HG02943 (cell line): ENCODE measurements at regions not wholly inside any gene's neighbourhood (a gene's known extent, or its start where the extent isn't known, plus 50 kb on each side); places are given as distances from the start of the nearest gene placed in this dataset.
A peak's percentile ranks its signal among the peaks of the same experiment; 100 is the strongest.

Experiments used
- ATAC-seq: cut with Tn5 transposase; IDR thresholded peaks from one replicate; pipeline ENCODE4 v1.9.1; 2021; ENCODE audit warnings: mild to moderate bottlenecking, low read depth, moderate library complexity; ENCODE audit not compliant: unreplicated experiment

DNA sequence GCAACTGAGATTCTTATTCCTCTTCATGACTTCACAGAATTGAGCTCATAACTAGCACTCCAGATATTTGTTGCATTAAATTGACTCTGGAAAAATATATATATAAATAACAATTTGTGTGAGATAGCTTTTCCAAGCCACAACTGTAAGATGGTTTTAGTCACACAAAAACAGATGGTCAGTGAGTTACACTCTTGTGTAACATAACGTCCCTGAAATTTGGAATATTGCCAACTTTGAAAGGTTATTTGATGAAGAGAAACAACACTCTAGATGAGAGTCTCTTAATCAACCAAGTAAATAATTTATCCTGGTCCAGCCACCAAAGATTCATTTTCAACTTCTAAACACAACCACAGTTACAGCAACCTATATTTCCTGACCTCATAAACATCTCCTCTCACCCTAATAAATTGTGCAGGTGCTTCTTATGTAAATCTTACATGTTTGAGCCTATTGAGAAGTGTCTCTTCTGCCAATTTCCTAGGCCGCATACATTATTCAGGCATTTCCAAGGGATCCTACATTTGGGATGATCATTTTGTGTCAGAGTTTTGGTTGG lies 84.9 kb upstream of the ACP3 start:
- peak; percentile 36 for ATAC-seq

DNA sequence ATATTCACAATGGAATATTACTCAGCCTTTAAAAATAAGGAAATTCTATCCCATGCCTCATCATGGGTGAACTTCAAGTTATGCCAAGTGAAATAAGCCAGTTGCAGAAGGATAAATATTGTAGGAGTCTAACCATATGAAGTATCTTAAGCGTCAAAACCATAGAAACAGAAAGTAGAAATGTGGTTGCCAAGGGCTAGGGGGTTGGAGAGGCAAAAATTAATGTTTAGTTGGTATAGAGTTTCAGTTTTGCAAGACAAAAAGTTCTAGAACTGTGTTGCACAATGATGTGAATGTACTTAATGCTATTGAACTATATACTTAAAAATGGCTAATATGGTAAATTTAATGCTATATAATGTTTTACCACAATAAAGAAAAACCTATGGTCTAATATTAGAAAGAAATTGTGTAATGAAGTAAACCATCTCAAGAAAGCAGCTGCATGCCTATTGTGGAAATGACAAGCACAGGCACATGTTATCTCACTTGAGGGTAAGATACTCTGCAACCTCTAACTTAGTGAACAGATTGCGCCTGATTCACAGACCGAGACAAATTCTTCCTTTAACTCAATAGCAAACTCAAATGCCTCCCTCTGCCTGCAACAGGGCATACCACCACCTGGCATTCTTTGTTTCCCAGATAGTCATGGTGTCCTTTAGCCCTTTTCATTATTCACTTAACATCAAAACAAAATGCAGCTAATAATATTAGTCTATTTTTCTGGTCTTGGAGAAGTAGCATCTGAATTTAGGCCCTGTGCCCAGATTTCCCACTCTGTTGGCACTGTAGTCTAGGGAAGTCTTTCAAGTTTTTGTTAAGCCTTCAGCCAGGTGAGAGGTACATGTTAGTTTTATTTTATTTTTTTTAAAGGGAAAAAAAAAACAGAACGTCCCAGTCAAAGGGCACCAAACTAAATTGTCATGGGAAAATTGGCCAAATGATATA lies 80.2 kb upstream of the ACP3 start:
- ATAC-seq = peak; percentile 85

DNA sequence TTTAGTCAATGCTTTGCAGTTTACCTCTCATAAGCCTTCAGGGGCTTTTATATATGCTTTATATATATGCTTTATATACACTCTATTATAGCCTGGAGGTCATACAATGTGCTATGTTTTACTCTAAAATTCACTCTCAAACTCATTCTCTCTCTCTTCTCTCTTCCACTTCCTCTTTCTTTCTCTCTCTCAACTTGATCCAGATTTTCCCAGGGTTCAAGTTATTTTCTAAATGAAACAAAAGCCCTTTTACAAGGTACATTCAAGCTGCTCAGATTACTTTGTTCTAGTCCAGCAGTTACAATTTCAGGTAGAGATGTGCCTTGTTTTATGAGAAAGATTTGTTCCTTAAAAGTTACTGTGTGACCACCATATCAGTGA lies 79.6 kb upstream of the ACP3 start:
- no peak for ATAC-seq

DNA sequence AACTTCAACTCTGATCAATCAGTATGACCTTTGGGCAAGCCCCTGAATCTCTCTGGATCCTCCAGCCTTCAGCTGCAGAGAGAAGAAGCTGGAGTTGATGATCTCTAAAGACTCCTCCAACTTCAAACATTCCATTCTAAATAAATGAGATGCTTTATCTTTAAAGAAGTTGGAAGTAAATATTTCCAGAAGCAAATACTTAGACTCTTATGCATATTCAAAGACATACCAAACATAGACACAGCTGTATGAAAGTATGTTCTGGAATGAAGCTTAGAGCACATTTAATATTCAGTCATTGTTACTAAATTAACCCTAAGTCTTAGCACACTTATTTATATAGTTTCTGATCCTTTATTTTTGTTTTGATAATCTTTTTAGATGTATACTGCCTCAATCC lies 77.6 kb upstream of the ACP3 start:
- ATAC-seq = no peak

DNA sequence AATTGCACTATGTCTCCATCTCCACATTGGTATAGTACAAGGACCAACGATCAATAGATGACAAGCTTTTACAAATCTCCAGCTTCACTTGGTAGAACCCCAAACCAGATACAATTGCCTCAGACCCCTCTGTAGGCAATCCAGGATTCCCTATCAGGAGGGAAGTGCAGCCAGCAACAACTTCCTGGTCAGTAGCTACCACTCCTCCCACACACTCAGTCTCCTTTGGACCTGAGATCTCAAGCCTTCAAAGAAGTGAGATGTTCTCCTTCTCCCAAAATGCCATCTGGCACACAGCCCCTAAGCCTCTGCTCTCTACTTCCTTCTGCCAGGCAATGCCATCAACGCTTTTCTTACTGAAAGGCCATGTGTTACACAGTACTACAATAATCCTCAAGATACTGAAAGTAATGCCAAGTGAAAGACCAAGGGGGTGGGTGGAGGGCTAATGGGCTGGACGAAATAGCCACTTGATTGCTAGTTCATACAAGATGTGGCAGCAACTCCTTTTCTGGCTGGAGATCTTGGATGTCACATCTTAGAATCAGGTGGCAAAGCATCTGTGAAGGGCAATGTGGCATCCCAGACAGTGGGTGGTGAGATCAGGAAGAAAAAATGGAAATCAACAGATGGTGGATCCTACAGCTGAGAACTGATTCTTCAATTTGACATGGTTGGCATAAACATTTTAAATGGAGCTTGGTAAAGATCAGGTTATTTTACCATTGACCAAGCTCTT lies 75.3 kb upstream of the ACP3 start:
- no peak for ATAC-seq

DNA sequence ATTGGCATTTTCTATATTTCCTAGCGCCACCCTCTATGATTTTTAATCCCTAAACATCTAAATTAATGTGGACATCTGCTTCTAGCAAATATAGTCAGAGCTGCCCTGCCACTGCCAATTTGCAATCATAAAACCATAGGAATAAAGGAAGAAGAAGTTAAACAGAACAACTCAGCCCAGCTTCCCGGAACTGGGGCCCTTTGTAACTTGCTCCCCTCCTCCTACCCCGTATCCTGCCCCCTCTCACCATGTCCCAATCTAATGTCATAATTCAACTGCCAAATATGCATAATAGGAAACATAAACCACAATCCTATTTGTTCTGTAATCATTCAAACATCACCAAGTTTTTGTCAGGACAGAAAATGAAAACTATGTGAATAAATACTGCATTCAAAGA lies 74.4 kb upstream of the ACP3 start:
- ATAC-seq = no peak

DNA sequence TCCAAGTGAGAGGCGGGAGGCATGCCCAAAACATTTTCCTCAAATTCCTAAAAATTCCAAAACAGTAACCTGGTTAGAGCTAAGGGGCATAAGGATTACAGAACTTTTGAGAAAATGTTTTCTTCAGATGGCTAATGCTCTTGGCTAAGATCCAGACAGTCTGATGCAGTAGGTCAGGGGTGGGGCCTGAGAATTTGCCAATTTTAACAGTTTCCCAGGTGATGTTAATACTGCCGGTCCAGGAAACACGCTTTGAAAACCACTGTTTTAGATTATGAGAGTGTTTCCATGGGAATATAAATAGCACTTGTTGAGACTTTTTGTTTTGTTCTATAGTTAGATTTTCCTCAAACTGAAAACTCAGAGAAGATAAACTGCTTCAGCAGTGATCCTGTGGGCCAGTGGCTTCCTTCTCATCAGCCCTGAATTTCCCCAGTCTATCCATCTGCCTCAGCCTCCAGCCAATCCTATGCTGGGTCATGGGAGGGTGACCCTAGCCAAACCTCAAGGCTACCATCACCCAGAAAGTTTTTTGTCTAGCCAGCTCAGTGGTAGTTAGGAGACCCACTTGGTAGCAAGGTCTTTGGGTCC lies 71.6 kb upstream of the ACP3 start:
- no peak for ATAC-seq

DNA sequence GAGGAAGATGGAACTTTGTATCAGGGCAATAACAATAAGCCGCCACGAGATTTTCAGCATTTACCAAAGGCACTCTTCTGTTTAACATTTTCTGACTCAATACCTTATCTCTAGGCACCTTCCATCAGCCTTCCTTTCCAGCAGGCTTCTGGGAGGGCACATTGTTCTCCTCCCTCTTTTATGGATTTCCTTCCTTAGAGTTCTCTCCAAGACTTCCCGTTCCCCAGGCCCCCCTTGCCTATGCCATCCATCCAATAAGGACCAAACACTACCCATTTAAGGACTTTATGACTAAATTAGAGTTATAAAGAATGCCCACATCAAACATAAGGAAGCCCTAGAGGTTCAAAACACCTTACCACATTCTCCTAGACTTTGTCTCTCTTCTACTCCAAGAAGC lies 71.0 kb upstream of the ACP3 start:
- ATAC-seq = no peak

DNA sequence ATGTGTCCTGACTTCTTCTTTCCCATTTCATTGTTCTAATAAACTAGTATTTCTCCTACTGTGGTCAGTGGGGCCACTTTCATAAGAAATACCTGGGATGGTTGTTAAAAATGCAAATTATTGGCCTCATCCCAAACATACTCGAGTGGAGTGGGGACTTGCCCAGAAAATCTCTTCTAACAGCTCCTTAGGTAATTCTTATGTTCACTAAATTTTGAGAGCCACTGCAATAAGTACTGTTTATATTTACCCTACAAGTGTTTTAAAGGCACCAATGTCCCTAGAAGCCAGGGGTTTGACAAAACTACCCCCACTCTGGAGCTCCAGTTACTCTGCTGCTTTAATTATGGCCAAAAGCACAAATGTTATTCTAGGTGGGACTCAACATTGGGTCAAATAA lies 70.0 kb upstream of the ACP3 start:
- no peak for ATAC-seq

DNA sequence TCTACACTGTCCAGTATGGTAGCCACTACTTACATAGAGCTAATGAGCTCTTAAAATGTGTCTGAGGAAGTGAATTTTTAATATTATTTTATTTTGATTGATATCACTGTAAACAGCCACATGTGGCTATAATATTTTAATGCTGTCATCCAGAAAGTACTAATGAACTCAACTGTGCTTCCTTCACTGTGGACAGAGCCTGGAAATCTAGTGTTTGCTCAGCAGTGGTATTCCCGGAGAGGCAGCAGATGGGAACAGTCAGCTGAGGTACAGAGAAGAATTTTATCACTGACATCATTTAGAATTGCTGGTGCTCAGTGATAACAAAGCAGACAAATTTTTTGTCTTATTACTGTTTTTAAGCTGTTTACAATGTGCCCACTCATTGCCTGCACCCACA lies 68.7 kb upstream of the ACP3 start:
- no peak for ATAC-seq

DNA sequence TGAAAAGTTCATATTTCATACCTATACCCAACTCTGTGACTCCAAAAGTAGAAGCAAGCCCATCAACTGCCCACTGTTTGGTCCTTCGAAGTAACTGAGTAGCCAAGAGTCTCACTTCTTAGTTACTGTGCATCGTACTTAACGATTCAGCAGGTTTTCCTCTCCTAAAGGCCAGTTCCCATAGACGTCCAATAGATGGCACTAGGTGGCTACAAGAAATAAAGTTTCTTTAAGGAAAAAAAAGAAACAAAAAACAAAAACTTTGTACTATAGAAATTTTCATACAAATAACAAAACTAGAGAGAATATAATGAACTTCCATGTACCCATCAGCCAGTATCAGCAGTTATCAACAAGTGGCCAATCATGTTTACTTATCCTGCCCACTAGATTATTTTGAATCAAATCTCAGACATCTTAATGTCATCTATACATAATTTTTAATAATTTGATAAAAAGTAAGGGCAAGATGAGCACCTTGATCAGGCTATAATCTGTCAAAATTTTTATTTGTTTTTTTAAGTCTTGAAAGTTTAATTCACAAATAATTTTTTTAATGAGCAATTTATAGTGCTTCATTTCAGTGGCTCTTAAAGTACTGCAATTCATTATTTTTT lies 63.8 kb upstream of the ACP3 start:
- no peak for ATAC-seq

DNA sequence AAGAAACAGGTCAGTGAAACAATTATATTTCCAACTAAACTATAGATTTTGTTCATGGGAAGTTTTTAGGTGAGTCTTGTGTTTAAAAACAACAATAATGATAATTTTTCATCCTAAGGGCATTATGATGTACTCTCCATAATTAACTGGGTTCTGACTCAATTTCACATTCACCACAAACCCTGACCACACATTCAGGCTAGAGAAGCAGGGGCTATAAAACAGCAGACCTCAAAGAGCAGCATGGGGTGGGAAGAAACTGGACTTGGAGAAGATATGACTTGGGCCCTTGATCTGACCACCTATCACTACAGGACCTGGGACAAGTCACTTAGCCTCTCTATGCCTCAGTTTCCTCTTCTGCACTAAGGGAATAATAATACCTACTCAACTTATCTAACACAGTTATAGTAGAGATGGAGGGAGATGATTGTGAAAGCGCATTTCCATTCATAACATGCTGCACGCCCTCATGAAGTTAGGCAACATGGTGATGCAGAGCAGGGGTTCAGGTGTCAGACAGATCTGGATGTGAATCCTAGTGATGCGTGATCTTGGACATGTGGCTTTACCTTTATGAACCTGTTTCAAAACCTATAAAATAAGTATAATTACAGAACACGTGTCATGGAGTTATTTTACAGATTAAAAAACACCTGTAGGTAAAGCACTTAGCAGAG lies 63.0 kb upstream of the ACP3 start:
- ATAC-seq = no peak

DNA sequence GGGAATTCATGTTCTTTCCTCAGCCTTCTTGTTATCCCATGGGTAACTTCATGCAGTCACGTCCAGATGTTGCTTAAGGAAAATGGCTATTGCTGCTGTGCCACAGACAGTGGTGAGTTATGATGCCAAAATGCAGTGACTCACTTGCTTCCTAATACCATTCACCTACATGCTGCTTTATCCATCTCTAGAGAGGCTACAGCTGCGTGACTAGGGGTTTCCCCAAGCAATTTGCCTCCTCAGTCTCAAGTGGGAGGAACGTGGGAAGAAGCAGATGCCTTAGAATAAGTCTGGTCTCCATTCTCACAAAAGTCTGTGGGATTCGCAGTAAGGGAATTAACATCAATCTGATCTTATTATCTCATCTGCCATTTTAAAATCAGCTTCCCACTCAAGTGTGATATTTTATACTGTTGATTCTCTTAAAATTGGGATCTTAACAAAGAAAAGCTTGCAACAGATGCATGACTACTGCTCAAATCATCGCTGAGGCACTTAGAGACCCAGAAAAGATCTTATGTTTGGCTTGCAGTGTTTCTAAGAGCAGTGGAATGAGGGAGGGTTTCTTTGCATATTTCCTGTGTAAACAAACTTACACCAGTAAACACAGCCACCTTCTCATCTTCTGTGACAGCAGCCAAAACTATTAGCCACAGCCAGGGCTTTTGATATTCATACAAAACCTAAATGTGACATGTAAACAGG lies 62.0 kb upstream of the ACP3 start:
- ATAC-seq = no peak

DNA sequence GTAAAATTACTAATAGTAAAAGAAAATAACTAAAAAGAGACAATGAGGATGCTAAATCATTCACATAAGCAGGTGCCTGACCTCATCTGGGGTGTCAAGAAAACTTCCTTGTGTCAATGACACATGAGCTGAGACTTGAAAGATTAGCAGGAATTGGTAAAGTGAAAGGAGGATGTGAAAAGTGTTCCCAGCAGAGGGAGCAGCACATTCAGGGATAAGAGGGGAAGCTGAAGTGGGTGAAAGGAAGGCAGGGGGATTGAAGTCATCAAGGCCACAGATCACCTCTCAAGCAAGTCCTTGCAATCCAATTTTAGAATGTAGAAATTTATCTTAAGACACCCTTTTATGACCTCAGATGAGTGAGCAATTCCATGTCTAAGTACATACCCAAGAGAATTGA lies 60.2 kb upstream of the ACP3 start:
- ATAC-seq = no peak

DNA sequence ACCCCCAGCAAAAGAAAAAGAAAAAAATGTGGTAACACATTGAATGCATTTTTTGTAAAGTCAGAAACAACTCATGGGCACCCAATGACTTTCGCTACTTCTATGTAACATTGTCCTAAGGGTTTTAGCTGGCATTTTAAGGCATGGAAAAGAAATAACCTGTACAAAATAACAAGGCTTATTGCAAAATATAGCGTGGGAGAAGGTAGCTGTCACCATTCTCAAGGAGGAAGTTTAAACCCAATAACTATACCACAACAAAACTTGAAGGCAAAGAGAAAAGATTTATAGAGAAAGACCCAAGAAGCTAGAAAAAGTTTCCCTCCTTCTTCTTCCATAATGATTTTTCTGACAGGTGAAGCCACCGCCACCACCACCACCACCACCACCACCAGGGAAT lies 55.7 kb upstream of the ACP3 start:
- ATAC-seq = no peak

DNA sequence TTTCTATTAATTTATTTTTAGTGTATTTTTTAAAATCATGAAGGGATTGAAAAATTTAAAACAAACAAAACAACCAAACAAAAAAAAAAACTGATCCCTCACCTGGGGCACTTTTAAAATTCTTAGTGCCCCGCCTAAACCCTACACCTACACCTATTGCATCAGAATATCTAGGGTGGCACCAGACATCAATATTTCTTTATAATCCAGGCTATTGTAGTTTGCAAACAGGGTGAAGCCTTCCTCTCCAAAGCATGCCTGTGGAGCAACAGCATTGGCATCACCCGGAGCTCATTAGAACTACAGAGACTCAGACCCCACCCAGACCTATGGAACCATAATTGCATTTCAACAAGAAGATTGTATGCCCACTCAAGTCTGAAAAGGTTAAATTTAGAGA lies 54.9 kb upstream of the ACP3 start:
- no peak for ATAC-seq

DNA sequence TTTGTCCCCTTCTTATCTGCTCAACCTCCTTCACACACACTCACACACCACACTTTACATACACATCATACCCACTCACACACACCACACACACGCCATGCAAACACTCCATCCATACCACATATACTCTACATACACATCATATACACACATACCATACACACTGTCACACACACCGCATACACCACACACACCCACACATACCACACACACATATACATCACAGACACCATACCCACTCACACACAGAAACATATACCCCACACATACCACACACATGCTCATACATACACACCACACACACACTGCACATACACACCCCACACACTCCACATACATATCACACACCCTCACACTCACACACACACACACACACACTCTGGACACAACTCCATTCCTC lies 54.3 kb upstream of the ACP3 start:
- no peak for ATAC-seq

DNA sequence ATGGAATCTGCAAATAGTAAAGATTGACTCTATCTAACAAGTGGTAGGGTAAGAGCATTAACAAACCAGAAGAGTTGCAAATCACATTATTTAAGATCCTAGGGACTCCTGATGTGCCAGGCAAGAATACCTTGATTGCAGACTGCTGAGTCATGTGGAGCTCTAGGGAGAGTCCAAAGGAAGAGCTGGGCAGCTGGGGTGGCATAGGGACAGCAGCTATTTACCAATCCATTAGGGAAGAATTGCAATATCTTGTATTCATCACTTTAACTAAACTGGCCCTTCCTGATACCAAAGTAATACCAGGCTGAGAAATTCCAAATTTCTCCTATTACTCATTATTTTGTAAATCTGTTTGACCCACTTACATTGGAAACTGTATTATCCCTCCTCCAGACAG lies 52.2 kb upstream of the ACP3 start:
- no peak for ATAC-seq

DNA sequence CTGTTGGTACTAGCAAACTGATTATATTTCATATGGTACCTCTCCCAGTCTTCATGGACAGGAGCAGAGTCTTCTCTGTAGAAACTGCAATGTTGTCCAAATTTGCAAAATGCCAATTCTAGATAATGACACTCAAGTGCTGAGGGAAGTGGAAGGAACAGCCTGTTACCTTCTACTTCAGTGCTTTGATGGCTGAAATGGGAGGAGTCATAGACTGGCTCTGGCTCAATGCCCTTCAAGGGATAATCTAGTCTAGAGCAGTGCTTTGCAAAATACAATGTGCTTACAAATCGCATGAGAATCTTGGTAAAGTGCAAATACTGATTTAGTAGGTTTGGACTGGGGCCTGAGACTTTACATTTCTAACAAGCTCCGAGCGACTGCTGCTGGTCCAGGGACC lies 51.7 kb upstream of the ACP3 start:
- no peak for ATAC-seq
